ENCODE measurements at regions not wholly inside any gene's neighbourhood (a gene's known extent, or its start where the extent isn't known, plus 50 kb on each side); places are given as distances from the start of the nearest gene placed in this dataset.

DNA sequence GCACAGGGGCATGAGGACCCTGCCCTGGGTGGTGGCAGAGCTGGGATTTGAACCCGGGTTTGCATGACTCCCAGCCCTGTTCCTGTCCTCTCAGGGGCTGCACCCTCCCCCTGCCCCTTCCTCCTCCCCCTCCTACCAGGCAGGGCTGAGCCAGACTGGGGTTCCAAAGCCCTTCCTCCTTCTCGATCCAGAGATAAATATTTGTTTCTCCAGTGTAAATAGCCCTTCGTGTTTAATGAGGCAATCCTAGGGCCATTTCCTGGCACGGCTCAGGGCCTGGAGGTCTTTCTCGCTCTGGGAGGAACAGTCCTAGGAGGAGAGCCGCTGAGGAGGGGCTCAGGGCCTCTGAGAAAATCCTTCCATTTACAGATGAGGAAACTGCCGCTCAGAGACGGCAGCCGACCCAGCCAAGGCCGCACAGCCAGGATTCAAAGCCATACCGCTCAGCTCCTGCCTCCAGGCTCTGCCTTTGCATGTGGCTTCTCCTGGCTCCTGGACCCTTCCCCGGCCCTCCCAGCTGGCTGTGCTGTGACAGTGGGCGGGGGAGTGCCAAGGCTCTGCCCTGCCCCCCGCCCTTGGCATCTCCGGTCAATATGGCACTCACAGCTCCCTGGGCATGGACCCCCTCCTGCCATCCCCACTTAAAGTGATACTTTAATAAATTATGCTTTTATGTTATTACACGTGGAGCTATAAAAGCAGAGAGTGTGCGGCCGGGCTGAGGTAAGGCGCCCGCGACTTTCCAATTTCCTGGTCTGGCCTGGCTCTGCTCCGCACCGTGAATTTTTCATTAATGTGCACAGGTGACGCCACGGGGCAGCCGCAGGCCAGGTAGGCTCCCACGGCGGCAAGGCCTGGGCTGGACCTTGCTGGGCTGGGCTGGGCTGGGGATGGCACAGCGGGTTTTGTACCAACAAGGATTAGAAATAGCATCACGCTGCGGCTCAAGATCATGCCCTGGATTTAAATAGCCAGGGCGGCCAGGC lies 114.7 kb upstream of the WNT4 start:
- no peaks in the 10 kb centered on the region for H3K4me1 ChIP-seq (ENCODE audit: insufficient read depth, low read length, severe bottlenecking)
- no peak overlapping the region for H3K9ac ChIP-seq (ENCODE audit: low read length)
- H3K9me2 ChIP-seq (ENCODE audit: low read depth, low read length): no peaks in the 10 kb centered on the region
- no peaks in the 10 kb centered on the region for H4K20me1 ChIP-seq (ENCODE audit: insufficient read depth, low read length)
- H3K79me2 ChIP-seq (ENCODE audit: insufficient read depth, low read length): no peaks in the 10 kb centered on the region
- H3F3A ChIP-seq (ENCODE audit: insufficient read depth, low read length): no peaks in the 10 kb centered on the region
- no peak for TF ChIP-seq EZH2 (IDR thresholded peaks at IDR 0.05; ENCODE audit: borderline replicate concordance, low read length)
- TF ChIP-seq, protein P1, sequence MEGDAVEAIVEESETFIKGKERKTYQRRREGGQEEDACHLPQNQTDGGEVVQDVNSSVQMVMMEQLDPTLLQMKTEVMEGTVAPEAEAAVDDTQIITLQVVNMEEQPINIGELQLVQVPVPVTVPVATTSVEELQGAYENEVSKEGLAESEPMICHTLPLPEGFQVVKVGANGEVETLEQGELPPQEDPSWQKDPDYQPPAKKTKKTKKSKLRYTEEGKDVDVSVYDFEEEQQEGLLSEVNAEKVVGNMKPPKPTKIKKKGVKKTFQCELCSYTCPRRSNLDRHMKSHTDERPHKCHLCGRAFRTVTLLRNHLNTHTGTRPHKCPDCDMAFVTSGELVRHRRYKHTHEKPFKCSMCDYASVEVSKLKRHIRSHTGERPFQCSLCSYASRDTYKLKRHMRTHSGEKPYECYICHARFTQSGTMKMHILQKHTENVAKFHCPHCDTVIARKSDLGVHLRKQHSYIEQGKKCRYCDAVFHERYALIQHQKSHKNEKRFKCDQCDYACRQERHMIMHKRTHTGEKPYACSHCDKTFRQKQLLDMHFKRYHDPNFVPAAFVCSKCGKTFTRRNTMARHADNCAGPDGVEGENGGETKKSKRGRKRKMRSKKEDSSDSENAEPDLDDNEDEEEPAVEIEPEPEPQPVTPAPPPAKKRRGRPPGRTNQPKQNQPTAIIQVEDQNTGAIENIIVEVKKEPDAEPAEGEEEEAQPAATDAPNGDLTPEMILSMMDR (IDR thresholded peaks at IDR 0.05; ENCODE audit: low read length): no peak
- H3K4me3 ChIP-seq (ENCODE audit: low read depth, low read length, poor library complexity, severe bottlenecking): no peak overlapping the region
- no peak overlapping the region for H3K27ac ChIP-seq (ENCODE audit: low read depth, low read length, poor library complexity, severe bottlenecking)
- peaks cover 3% of the 10 kb centered on the region for H3K27me3 ChIP-seq (ENCODE audit: insufficient read depth, low read length)
- no peak overlapping the region for H3K4me2 ChIP-seq (ENCODE audit: low read length)
- H3K9me3 ChIP-seq (ENCODE audit: low read length): no peaks in the 10 kb centered on the region
- no peak overlapping the region for H2AFZ ChIP-seq (ENCODE audit: low read length)
- no peaks in the 10 kb centered on the region for H3K36me3 ChIP-seq (ENCODE audit: insufficient read depth, low read length)

DNA sequence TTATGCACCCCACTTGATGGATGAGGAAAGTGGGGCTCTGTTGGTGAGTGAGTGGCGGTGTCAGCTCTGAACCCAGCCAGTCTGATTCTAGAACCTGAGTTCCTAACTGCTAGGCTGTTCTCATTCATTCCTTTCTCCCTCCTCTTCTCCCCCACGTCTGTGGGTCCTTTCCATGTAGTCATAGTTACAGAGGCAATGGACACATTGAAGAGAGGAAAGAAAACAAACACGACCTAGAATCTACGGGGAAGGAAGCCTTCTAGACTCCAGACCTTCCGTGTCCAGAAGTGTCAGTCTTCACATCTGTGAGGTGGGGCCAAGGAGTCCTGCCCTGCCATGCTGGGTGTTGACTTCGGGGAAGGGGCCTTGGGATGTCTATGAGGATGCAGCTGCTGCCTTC lies 115.8 kb upstream of the WNT4 start:
- H4K20me1 ChIP-seq (ENCODE audit: insufficient read depth, low read length): no peaks in the 10 kb centered on the region
- no peak overlapping the region for H2AFZ ChIP-seq (ENCODE audit: low read length)
- H3K27ac ChIP-seq (ENCODE audit: low read depth, low read length, poor library complexity, severe bottlenecking): no peak overlapping the region
- no peak for TF ChIP-seq EZH2 (IDR thresholded peaks at IDR 0.05; ENCODE audit: borderline replicate concordance, low read length)
- TF ChIP-seq, protein P1 (IDR thresholded peaks at IDR 0.05; ENCODE audit: low read length): no peak
- no peaks in the 10 kb centered on the region for H3K4me1 ChIP-seq (ENCODE audit: insufficient read depth, low read length, severe bottlenecking)
- peaks cover 3% of the 10 kb centered on the region for H3K27me3 ChIP-seq (ENCODE audit: insufficient read depth, low read length)
- no peaks in the 10 kb centered on the region for H3K79me2 ChIP-seq (ENCODE audit: insufficient read depth, low read length)
- H3K9ac ChIP-seq (ENCODE audit: low read length): no peak overlapping the region
- no peak overlapping the region for H3K4me3 ChIP-seq (ENCODE audit: low read depth, low read length, poor library complexity, severe bottlenecking)
- no peak overlapping the region for H3K4me2 ChIP-seq (ENCODE audit: low read length)
- no peaks in the 10 kb centered on the region for H3K9me3 ChIP-seq (ENCODE audit: low read length)
- no peaks in the 10 kb centered on the region for H3K36me3 ChIP-seq (ENCODE audit: insufficient read depth, low read length)
- no peaks in the 10 kb centered on the region for H3F3A ChIP-seq (ENCODE audit: insufficient read depth, low read length)
- H3K9me2 ChIP-seq (ENCODE audit: low read depth, low read length): no peaks in the 10 kb centered on the region

DNA sequence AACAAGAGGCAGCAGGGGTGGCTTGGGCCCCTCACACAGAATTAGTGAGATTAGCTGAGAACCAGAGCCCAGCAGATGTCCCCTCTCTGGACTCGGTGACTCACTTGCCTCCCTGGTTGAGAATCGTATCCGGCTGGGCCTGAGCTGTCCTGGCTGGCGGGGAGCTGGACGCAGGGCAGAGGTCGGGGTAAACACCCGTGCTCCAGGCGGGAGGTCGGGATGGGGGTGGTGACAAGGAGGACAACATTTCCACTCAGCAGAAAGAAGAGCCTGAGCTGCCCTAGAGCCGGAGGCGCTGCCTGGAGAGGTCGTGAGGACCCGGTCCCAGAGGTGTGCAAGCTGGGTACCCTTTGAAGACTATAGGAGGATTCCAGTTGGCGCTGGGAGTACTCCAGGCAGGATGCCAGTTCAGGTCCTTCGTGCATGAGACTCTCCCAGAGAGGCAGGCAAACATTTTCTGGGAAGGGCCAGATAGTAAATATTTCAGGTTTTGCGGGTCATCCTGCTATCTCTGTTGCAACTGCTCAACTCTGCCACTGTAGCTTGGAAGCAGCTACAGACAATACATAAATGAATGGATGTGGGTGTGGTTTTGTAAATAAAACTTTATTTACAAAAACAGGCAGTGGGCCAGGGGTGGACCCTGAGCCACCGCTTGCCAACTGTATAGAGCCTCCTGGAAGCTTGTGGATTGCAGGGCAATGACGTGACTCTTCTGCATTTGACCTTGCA lies 116.8 kb upstream of the WNT4 start:
- Histone ChIP-seq H3K9me3 (ENCODE audit: low read length) (no peaks in the 10 kb centered on the region), H3K27me3 (ENCODE audit: insufficient read depth, low read length) (peaks cover 3% of the 10 kb centered on the region), H4K20me1 (ENCODE audit: insufficient read depth, low read length) (no peaks in the 10 kb centered on the region), H3K27ac (ENCODE audit: low read depth, low read length, poor library complexity, severe bottlenecking) (no peak overlapping the region), H3K4me3 (ENCODE audit: low read depth, low read length, poor library complexity, severe bottlenecking) (no peak overlapping the region), H2AFZ (ENCODE audit: low read length) (no peak overlapping the region), H3K79me2 (ENCODE audit: insufficient read depth, low read length) (no peaks in the 10 kb centered on the region), H3K36me3 (ENCODE audit: insufficient read depth, low read length) (no peaks in the 10 kb centered on the region), H3F3A (ENCODE audit: insufficient read depth, low read length) (no peaks in the 10 kb centered on the region), H3K4me1 (ENCODE audit: insufficient read depth, low read length, severe bottlenecking) (no peaks in the 10 kb centered on the region), H3K9me2 (ENCODE audit: low read depth, low read length) (no peaks in the 10 kb centered on the region), H3K9ac (ENCODE audit: low read length) (no peak overlapping the region), H3K4me2 (ENCODE audit: low read length) (no peak overlapping the region)
- TF ChIP-seq, protein P1 (IDR thresholded peaks at IDR 0.05; ENCODE audit: low read length): no peak
- no peak for TF ChIP-seq EZH2 (IDR thresholded peaks at IDR 0.05; ENCODE audit: borderline replicate concordance, low read length)

Data from OCI-LY1 (cell line).